ENCODE measurements at regions not wholly inside any gene's neighbourhood (a gene's known extent, or its start where the extent isn't known, plus 50 kb on each side); places are given as distances from the start of the nearest gene placed in this dataset.
"Not testable (repeated sequence)": the region's sequence is repeated elsewhere in the genome, so short reads cannot be mapped to it uniquely, and the experiment has no call there.

GRCh38 chr5:2105141-2105540 lies 222.4 kb upstream of the IRX4 start:
- DNase-seq (ENCODE audit: low spot score) = no peak

GRCh38 chr5:2103940-2104339 lies 221.2 kb upstream of the IRX4 start:
- DNase-seq (ENCODE audit: low spot score) = no peak

GRCh38 chr5:2102819-2103776 lies 220.4 kb upstream of the IRX4 start:
- DNase-seq (ENCODE audit: low spot score) = no peak

- no peak for DNase-seq (ENCODE audit: low spot score)
Measured at GRCh38 chr5:2101685-2102084, 219.0 kb upstream of the IRX4 start.

- no peak for DNase-seq (ENCODE audit: low spot score)
Measured at GRCh38 chr5:2096887-2097505, 214.3 kb upstream of the IRX4 start.

GRCh38 chr5:2095011-2095410 lies 212.3 kb upstream of the IRX4 start:
- no peak for DNase-seq (ENCODE audit: low spot score)

- no peak for DNase-seq (ENCODE audit: low spot score)
Measured at GRCh38 chr5:2094616-2094995, 211.9 kb upstream of the IRX4 start.

GRCh38 chr5:2093859-2094615 lies 211.3 kb upstream of the IRX4 start:
- DNase-seq (ENCODE audit: low spot score) = no peak

- no peak for DNase-seq (ENCODE audit: low spot score)
Measured at GRCh38 chr5:2091921-2092320, 209.2 kb upstream of the IRX4 start.

- DNase-seq (ENCODE audit: low spot score) = no peak
Measured at GRCh38 chr5:2087980-2088379, 205.3 kb upstream of the IRX4 start.

- DNase-seq (ENCODE audit: low spot score) = no peak
Measured at GRCh38 chr5:2075365-2075764, 192.6 kb upstream of the IRX4 start.

- no peak for DNase-seq (ENCODE audit: low spot score)
Measured at GRCh38 chr5:2071562-2071961, 188.8 kb upstream of the IRX4 start.

GRCh38 chr5:2070787-2071186 lies 188.1 kb upstream of the IRX4 start:
- DNase-seq (ENCODE audit: low spot score) = not testable (repeated sequence)

GRCh38 chr5:2068531-2068930 lies 185.8 kb upstream of the IRX4 start:
- no peak for DNase-seq (ENCODE audit: low spot score)

- no peak for DNase-seq (ENCODE audit: low spot score)
Measured at GRCh38 chr5:2066373-2066772, 183.6 kb upstream of the IRX4 start.

- not testable (repeated sequence) for DNase-seq (ENCODE audit: low spot score)
Measured at GRCh38 chr5:2063380-2063779, 180.7 kb upstream of the IRX4 start.

- no peak for DNase-seq (ENCODE audit: low spot score)
Measured at GRCh38 chr5:2052687-2053086, 170.0 kb upstream of the IRX4 start.

- no peak for DNase-seq (ENCODE audit: low spot score)
Measured at GRCh38 chr5:2049876-2050275, 167.2 kb upstream of the IRX4 start.

- DNase-seq (ENCODE audit: low spot score) = no peak
Measured at GRCh38 chr5:2048664-2049063, 165.9 kb upstream of the IRX4 start.

GRCh38 chr5:2047341-2047927 lies 164.7 kb upstream of the IRX4 start:
- no peak for DNase-seq (ENCODE audit: low spot score)

- no peak for DNase-seq (ENCODE audit: low spot score)
Measured at GRCh38 chr5:2044041-2044440, 161.3 kb upstream of the IRX4 start.

GRCh38 chr5:2039180-2039531 lies 156.4 kb upstream of the IRX4 start:
- DNase-seq (ENCODE audit: low spot score) = no peak

Measured in ureter (tissue), 1 donor.